PC-9 (cell line): ENCODE measurements at regions not wholly inside any gene's neighbourhood (a gene's known extent, or its start where the extent isn't known, plus 50 kb on each side); places are given as distances from the start of the nearest gene placed in this dataset.

Experiments
- CTCF ChIP-seq: fragments of 200-600 bp; sonication (generic); conservative IDR thresholded peaks from 2 replicates; pipeline ENCODE4 v1.6.1; 2017; ENCODE audit warnings: mixed run types, antibody characterized with exemption, mild to moderate bottlenecking, moderate library complexity
- EZH2 ChIP-seq: fragments of 200-600 bp; sonication (generic); IDR thresholded peaks from 2 replicates; pipeline ENCODE4 v1.8.0; 2017; ENCODE audit warnings: antibody characterized with exemption, low read depth

- TF ChIP-seq CTCF (no peak), EZH2 (no peak)
Observed at GRCh38 chr4:58606303-58606702, 1496.1 kb upstream of the IGFBP7 start.
